ENCODE measurements at regions not wholly inside any gene's neighbourhood (a gene's known extent, or its start where the extent isn't known, plus 50 kb on each side); places are given as distances from the start of the nearest gene placed in this dataset.

- no peak for TF ChIP-seq CTCF (IDR thresholded peaks at IDR 0.05; ENCODE audit: low read depth, low read length, missing control alignments)
- in situ Hi-C loops (cut with HindIII; ENCODE audit: low pct_ligation_motif_present, low sequenced_read_pairs), result no loop called here
- H3K36me3 ChIP-seq (replicated peaks), result no peaks in the 10 kb centered on the region
Measured at GRCh38 chr15:93314245-93314644, 225.2 kb upstream of the RGMA start.

GRCh38 chr15:93312891-93313486 is 224.0 kb upstream of the RGMA start:
- Histone ChIP-seq H3K4me3 (ENCODE audit: low read depth, low read length) (no peak overlapping the region), H3K27ac (no peak overlapping the region), H3K36me3 (replicated peaks) (no peaks in the 10 kb centered on the region), H3K27me3 (replicated peaks) (no peaks in the 10 kb centered on the region)
- no peak for TF ChIP-seq CTCF (IDR thresholded peaks at IDR 0.05; ENCODE audit: low read depth, low read length, missing control alignments)
- in situ Hi-C loops (cut with HindIII; ENCODE audit: low pct_ligation_motif_present, low sequenced_read_pairs), result no loop called here
- no peak for DNase-seq

More at GRCh38 chr15:93314245-93314644, 225.2 kb upstream of the RGMA start:
- Histone ChIP-seq H3K27me3 (replicated peaks) (no peaks in the 10 kb centered on the region), H3K27ac (no peak overlapping the region), H3K4me3 (ENCODE audit: low read depth, low read length) (no peak overlapping the region)
- DNase-seq, result no peak

- no peak overlapping the region for H3K27ac ChIP-seq
- H3K27me3 ChIP-seq (replicated peaks), result no peaks in the 10 kb centered on the region
- no peak overlapping the region for H3K4me3 ChIP-seq (ENCODE audit: low read depth, low read length)
- TF ChIP-seq CTCF (IDR thresholded peaks at IDR 0.05; ENCODE audit: low read depth, low read length, missing control alignments), result no peak
- in situ Hi-C loops (cut with HindIII; ENCODE audit: low pct_ligation_motif_present, low sequenced_read_pairs), result no loop called here
- DNase-seq, result no peak
- no peaks in the 10 kb centered on the region for H3K36me3 ChIP-seq (replicated peaks)
Measured at GRCh38 chr15:93311620-93312019, 222.6 kb upstream of the RGMA start.

- no peak overlapping the region for H3K4me3 ChIP-seq (ENCODE audit: low read depth, low read length)
- TF ChIP-seq CTCF (IDR thresholded peaks at IDR 0.05; ENCODE audit: low read depth, low read length, missing control alignments), result no peak
- in situ Hi-C loops (cut with HindIII; ENCODE audit: low pct_ligation_motif_present, low sequenced_read_pairs), result no loop called here
- no peak for DNase-seq
- no peaks in the 10 kb centered on the region for H3K27me3 ChIP-seq (replicated peaks)
- H3K27ac ChIP-seq, result no peak overlapping the region
- H3K36me3 ChIP-seq (replicated peaks), result no peaks in the 10 kb centered on the region
Measured at GRCh38 chr15:93308026-93308690, 219.1 kb upstream of the RGMA start.

GRCh38 chr15:93307513-93307912 is 218.5 kb upstream of the RGMA start:
- in situ Hi-C loops (cut with HindIII; ENCODE audit: low pct_ligation_motif_present, low sequenced_read_pairs), result no loop called here
- H3K27ac ChIP-seq, result no peak overlapping the region
- H3K4me3 ChIP-seq (ENCODE audit: low read depth, low read length), result no peak overlapping the region
- no peaks in the 10 kb centered on the region for H3K27me3 ChIP-seq (replicated peaks)
- DNase-seq, result no peak
- H3K36me3 ChIP-seq (replicated peaks), result no peaks in the 10 kb centered on the region
- TF ChIP-seq CTCF (IDR thresholded peaks at IDR 0.05; ENCODE audit: low read depth, low read length, missing control alignments), result no peak

- Histone ChIP-seq H3K27me3 (replicated peaks) (no peaks in the 10 kb centered on the region), H3K36me3 (replicated peaks) (no peaks in the 10 kb centered on the region), H3K4me3 (ENCODE audit: low read depth, low read length) (no peak overlapping the region), H3K27ac (no peak overlapping the region)
- no peak for DNase-seq
- no peak for TF ChIP-seq CTCF (IDR thresholded peaks at IDR 0.05; ENCODE audit: low read depth, low read length, missing control alignments)
- in situ Hi-C loops (cut with HindIII; ENCODE audit: low pct_ligation_motif_present, low sequenced_read_pairs), result no loop called here
Measured at GRCh38 chr15:93305306-93305705, 216.3 kb upstream of the RGMA start.

All from brain microvascular endothelial cell (primary cell).